Osteoblast (primary cell): ENCODE measurements at regions not wholly inside any gene's neighbourhood (a gene's known extent, or its start where the extent isn't known, plus 50 kb on each side); places are given as distances from the start of the nearest gene placed in this dataset.

ENCODE experiments used
- DNase-seq: peaks from one replicate; pipeline ENCODE4 v3.0.0; 2011; ENCODE audit warnings: low spot score, mixed read lengths; ENCODE audit not compliant: insufficient read length; ENCODE audit errors: missing footprints
- H2AFZ ChIP-seq: 2 replicates; pipeline ENCODE4 v1.6.0; 2011; ENCODE audit warnings: mild to moderate bottlenecking, low read length
- H3K27ac ChIP-seq: 2 replicates; pipeline ENCODE4 v1.5.1; 2011; ENCODE audit warnings: mild to moderate bottlenecking, low read depth, low read length, moderate library complexity
- H3K27me3 ChIP-seq: 2 replicates; pipeline ENCODE4 v1.6.0; 2012; ENCODE audit warnings: mild to moderate bottlenecking, control low read depth, inconsistent platforms, low read length, moderate library complexity; ENCODE audit not compliant: insufficient read depth
- H3K36me3 ChIP-seq: 2 replicates; pipeline ENCODE4 v1.5.1; 2011; ENCODE audit warnings: mild to moderate bottlenecking, low read length, control low read depth, moderate library complexity; ENCODE audit not compliant: insufficient read depth
- H3K4me1 ChIP-seq: 2 replicates; pipeline ENCODE4 v1.5.1; 2011; ENCODE audit warnings: mild to moderate bottlenecking, low read length, control low read depth, moderate library complexity; ENCODE audit not compliant: insufficient read depth
- H3K4me2 ChIP-seq: 2 replicates; pipeline ENCODE4 v1.6.0; 2011; ENCODE audit warnings: mild to moderate bottlenecking, low read length; ENCODE audit not compliant: insufficient read depth
- H3K4me3 ChIP-seq: fragments of 200-600 bp; sonication (generic); 3 replicates; pipeline ENCODE4 v1.5.1; 2012; ENCODE audit warnings: mild to moderate bottlenecking, low read length, inconsistent platforms; ENCODE audit not compliant: insufficient read depth
- H3K79me2 ChIP-seq: 2 replicates; pipeline ENCODE4 v1.6.0; 2012; ENCODE audit warnings: mild to moderate bottlenecking, low read length, control low read depth, inconsistent platforms; ENCODE audit not compliant: insufficient read depth
- H3K9me3 ChIP-seq: 2 replicates; pipeline ENCODE4 v1.5.1; 2011; ENCODE audit warnings: low read depth, low read length, control low read depth
- H4K20me1 ChIP-seq: 2 replicates; pipeline ENCODE4 v1.6.0; 2012; ENCODE audit warnings: mild to moderate bottlenecking, low read length, control low read depth; ENCODE audit not compliant: insufficient read depth
- CTCF ChIP-seq: IDR thresholded peaks from 2 replicates; pipeline ENCODE4 v1.5.1; 2011; ENCODE audit warnings: mild to moderate bottlenecking, low read depth, low read length, moderate library complexity; ENCODE audit errors: extremely low read depth

DNA sequence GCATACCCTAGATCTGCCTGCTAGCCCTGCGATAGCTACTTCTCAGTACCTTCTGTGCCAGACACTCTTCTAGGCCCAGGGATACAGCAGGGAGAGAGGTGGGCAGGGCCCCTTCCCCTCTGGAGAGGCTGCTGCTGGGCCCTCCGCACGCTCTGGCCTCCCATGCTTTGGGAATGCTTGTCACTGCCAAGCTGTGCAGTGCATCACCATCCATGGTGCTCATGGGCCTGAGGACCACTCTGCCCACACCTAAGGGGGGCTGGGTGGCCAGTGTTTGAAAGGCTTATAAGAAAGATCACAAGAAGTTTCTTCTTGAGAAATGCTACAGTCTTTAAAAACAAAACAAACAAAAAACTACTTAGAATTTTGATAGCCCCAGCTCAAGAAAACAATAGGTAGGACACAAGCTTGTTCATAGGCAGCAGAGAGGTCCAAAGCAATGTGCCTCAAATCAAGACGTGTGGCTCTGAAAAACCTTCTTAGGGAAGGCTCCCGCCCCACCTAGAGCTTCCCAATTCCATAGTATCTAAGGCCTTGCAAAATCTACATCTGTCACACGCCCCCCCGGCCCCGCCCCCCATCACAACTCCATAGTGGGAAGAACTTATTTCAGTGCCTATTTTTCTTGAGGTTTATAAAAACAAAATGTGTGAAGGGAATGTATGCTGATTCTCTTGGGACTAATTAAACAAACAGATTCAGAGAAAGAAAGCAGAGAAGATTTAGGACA is 145.8 kb downstream of the TM9SF2 start:
- TF ChIP-seq CTCF, result no peak
- Histone ChIP-seq H3K36me3 (no peaks in the 10 kb centered on the region), H3K4me1 (no peaks in the 10 kb centered on the region), H3K9me3 (no peaks in the 10 kb centered on the region), H3K79me2 (no peaks in the 10 kb centered on the region), H2AFZ (no peak overlapping the region), H3K27me3 (no peaks in the 10 kb centered on the region), H3K4me2 (no peak overlapping the region), H3K27ac (no peak overlapping the region), H3K4me3 (no peak overlapping the region), H4K20me1 (no peaks in the 10 kb centered on the region)
- DNase-seq, result no peak

DNA sequence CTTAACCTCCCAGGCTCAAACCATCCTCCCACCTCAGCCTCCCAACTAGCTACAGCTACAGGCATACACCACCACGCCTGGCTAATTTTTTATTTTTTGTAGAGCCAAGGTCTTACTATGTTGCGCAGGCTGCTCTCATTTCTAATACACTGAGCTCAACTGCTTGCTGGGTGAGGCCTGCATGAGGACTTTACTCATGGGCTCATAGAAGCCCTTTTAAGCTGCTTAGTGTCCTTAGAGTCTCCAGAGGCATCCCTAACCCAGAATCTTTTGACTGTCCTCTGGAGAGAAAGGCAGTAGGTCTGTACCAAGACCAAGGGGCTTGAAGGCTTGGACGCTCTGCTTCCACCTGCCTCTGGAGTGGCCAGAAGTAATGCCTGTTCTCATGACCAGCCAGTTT is 141.6 kb downstream of the TM9SF2 start:
- H3K4me2 ChIP-seq, result no peak overlapping the region
- no peak for TF ChIP-seq CTCF

DNA sequence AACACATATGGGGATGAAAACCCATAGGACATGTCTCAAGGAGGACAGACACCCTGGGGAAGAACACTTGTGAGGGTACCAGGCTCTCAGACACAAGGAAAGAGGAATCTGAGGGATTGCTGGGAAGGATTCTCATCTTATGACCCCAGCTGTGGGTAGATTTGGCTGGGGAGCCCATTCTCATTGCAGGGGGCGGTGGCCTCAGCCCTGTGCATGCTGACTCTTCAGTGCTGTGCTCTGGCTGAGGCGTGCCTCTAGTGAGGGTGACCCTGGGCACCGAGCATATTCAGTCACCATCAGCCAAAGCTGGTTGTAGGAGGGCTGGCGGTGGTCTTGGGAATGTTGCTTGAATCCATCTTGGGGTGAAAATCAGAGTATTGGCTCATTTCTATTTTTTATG is 140.7 kb downstream of the TM9SF2 start:
- Histone ChIP-seq H3K4me1 (no peaks in the 10 kb centered on the region), H3K27me3 (peaks cover 2% of the 10 kb centered on the region), H4K20me1 (no peaks in the 10 kb centered on the region), H3K36me3 (no peaks in the 10 kb centered on the region), H3K79me2 (no peaks in the 10 kb centered on the region), H2AFZ (no peak overlapping the region), H3K4me2 (no peak overlapping the region), H3K4me3 (no peak overlapping the region), H3K27ac (no peak overlapping the region), H3K9me3 (no peaks in the 10 kb centered on the region)
- TF ChIP-seq CTCF, result no peak
- DNase-seq, result no peak

More for the DNA sequence above, 141.6 kb downstream of the TM9SF2 start:
- H3K79me2 ChIP-seq, result no peaks in the 10 kb centered on the region
- H2AFZ ChIP-seq, result no peak overlapping the region
- no peak for DNase-seq
- H3K4me1 ChIP-seq, result no peaks in the 10 kb centered on the region
- no peaks in the 10 kb centered on the region for H3K9me3 ChIP-seq
- no peaks in the 10 kb centered on the region for H3K36me3 ChIP-seq
- no peaks in the 10 kb centered on the region for H4K20me1 ChIP-seq
- peaks cover 2% of the 10 kb centered on the region for H3K27me3 ChIP-seq
- no peak overlapping the region for H3K27ac ChIP-seq
- H3K4me3 ChIP-seq, result no peak overlapping the region

- Histone ChIP-seq H3K4me3 (no peak overlapping the region), H3K27me3 (peaks cover 6% of the 10 kb centered on the region), H3K36me3 (no peaks in the 10 kb centered on the region), H4K20me1 (no peaks in the 10 kb centered on the region), H3K4me1 (no peaks in the 10 kb centered on the region), H2AFZ (no peak overlapping the region), H3K27ac (no peak overlapping the region), H3K4me2 (no peak overlapping the region), H3K79me2 (no peaks in the 10 kb centered on the region), H3K9me3 (no peaks in the 10 kb centered on the region)
- no peak for DNase-seq
- TF ChIP-seq CTCF, result no peak
Observed at GRCh38 chr13:99640260-99640659, 139.0 kb downstream of the TM9SF2 start.
